ENCODE measurements at regions not wholly inside any gene's neighbourhood (a gene's known extent, or its start where the extent isn't known, plus 50 kb on each side); places are given as distances from the start of the nearest gene placed in this dataset.

DNA sequence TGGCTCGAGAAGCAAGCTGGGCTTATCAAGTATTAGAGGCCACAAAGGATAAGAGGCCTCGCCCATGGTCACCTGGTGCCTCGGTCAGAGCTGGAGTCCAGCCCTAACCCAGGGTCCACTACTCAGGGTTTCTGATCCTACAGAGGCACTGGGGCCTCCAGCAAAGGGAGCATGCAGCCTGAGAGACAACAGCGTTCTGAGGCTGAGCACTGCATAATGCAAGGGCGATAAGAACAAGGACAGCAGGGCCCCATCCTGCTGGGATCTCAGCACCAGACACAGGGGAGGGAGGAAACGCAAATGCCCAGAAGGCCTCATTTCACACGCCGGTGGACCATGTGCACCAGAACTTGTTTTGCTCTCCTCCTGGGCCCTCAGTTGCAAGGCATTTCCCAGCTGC, 63.0 kb downstream of the C5orf15 start:
- ATAC-seq: no peak

DNA sequence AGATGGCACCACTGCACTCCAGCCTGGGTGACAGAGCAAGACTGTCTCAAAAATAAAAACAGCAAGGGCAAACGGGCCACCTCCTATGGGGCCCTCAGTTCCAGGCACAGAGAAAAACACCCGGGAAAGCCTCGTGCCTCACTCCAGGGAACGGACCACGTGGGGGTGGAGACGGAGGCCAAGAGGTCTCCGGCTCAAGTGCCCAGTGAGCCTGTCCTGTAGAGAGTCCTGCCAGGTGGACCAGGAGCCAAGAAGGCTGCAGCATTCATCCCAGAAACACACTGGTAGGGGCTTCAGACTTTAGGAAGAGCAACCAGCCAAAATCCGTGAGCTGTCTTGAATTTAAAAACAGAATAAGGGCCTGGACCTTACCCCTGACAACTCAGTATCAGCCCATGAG, 63.8 kb downstream of the C5orf15 start:
- no peak for ATAC-seq

DNA sequence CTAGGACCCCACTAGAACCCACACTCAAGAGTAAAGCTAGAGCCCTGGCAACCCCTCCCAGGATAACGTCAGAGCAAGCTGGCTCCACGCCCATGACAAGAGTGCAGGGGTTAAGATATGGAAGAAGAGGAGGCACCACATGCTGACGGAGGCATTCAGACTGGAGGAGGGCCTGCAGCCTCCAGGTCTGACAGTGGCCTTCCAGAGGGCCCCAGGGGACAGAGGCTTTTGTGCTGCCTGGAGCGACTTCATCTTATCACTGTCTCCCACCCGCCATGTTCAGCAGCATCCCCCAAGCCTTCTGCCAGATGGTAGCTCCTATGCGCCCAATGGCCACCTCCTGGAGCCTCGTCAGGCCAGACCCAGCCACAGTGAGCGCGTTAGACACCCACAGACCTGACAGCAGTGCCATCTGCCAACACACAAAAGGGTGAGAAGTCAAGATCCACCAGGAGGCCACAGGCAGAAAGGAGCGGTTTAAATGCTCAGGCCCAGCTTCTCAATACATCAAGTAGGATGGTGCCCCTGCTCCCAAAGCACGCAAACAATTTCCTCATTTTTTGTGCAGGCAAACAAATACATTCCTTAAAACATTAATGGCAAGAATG, 65.8 kb downstream of the C5orf15 start:
- ATAC-seq: no peak

DNA sequence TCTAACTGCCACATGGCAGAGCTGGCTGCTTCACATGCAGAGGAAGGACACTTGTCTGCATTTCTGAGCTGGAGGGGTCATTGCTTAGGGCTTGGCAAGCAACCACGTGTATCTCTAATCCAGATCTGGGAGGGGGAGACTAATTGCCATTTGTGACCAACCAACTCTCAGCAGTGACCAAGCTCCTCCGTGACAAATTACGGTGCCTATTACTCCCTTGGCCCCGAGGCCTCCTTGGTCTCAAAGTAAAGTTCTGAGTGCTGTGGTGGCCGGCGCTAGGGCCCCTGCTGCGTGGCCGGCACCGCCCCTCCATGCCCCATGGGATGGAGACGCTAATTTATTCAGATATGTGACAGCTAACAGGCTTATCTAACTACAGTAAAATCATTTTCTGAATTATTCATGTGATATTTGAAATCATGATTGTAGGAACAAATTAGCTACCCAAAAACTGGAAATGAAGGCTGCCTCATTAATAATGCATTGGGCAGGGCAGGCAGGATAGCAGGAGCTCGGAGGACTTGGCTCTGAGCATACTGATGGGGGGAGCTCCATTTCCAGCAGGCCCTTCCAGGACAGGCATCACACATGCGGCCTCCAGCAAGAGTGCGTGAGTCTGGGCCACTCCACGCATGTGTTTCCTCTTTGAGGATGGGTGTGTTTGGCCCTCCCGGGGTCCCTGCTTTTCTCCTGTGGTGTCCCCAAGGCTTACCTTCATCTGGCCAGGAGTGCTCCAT, 67.7 kb downstream of the C5orf15 start:
- ATAC-seq: no peak

DNA sequence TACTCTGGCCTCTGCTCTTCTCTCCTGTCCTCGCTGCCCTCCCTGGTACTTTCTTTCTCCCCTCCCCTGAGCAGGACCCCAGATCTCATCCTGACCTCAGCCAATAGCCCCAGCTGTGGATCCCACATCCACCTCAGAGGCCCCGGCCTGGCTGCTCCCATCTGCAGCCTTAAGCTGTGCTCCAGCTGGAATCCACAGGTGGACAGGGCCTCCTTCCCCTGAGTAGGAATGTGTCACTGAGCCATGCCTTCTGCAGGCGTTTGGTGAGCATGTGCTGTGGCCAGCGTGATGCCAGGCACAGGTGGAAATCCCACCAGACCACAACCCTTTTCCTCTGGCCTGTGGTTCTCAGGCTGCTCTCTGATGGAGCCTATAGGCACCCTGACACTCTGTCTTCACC, 68.9 kb downstream of the C5orf15 start:
- ATAC-seq: no peak

DNA sequence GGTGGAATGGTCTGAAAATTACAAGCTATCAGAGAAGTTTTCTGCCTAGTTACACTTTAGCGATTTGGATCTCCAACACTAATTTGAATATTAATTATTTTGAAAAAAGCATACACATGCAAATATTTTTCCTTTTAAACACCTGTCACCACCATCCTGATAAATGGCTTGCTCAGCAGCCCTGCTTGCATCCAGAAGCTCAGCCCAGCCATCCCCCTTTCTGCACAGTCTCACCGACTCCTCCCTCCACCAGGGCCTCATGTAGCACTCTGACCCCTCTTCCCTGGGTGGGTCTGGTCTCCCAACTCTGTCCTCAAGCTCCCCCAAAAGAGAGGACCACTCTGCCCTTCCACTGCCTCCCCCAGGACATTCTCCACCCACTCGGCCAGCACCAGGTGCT, 70.0 kb downstream of the C5orf15 start:
- no peak for ATAC-seq

- ATAC-seq: peak; percentile 5
These were observed 71.0 kb downstream of the C5orf15 start for GRCh38 chr5:133897431-133897830.

DNA sequence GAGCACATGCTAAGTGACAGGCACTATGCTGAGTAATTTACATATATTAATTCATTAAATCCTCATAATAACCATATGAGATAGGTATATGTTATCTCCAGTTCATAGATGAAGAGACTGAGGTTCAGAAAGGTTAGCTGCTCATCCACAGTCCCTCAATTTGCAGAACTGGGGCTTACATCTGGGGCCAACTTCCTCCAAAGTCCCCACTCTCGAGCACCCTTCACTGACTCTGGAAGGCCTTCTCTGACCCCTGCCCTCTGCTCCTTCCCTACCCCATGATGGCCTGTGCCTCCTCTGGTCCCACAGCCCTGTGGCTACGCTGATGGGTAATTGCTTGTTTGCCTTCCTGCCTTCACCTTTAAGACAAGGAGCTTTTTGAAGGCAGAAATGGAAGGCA, 71.6 kb downstream of the C5orf15 start:
- ATAC-seq: no peak

DNA sequence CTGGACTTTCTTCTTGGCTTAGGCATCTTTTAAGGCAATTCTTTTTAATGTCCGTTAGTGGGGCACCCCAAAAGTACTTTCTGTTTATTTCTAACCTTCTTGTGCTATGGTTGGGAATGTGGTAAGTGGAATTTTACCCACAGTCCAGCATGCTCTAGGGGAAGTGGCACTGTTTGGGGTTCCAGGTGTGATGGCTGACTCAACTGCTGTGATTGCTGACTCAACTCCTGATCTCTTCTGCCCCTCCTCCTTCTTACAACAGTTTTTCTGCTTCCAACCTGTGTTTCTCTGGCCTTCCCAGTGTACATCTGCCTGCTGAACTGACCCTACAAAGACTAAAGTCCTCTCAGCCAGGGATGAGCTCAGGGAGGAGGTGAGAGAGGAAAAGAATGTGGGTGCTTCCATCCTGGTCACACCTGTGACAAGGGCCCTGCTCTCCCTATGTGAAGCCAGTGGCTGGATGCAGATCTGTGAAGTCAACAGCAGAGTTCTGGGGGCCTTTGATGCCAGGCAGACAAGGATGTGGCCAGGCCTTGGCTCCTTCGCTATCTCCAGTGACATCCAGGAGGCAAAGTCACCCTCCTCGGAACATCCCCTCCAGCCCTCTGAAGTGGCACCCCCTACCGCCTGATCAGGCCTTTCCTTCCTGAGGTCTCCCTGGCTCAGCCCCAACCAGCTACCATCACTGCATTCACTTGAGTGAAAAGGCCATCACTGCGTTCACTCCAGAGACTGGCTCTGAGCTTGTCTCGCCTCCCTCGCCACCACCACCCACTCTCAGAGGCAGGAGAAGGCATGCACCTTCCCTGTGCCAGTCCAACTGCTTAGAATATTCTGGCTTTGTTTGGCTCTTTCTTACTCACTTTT, 72.2 kb downstream of the C5orf15 start:
- peak; percentile 38 for ATAC-seq

DNA sequence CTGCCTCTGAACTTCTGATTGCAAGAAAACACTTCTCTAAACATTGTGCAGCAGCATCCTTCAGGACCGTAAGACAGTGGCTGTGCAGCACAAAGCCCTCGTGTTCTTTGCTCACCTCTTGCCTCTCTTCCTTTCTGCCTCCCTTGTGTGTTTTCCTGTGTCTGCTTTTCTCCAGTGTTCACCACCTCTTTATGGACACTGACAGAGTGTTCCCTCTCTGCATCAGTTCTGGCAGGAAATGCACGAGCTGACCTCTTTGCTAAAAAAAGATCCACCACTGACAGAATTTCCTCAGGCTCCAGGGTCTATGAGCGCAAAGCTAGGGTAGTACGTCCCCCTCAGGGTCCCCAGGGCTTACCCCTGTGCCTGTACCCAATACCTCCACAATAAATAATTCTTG, 74.3 kb downstream of the C5orf15 start:
- no peak for ATAC-seq

GRCh38 chr5:133892774-133893173, 75.7 kb downstream of the C5orf15 start:
- no peak for ATAC-seq

- no peak for ATAC-seq
These were observed 76.1 kb downstream of the C5orf15 start for GRCh38 chr5:133892306-133892705.

GRCh38 chr5:133891390-133891789, 77.0 kb downstream of the C5orf15 start:
- ATAC-seq: no peak

GRCh38 chr5:133890776-133891280, 77.6 kb downstream of the C5orf15 start:
- ATAC-seq: no peak

DNA sequence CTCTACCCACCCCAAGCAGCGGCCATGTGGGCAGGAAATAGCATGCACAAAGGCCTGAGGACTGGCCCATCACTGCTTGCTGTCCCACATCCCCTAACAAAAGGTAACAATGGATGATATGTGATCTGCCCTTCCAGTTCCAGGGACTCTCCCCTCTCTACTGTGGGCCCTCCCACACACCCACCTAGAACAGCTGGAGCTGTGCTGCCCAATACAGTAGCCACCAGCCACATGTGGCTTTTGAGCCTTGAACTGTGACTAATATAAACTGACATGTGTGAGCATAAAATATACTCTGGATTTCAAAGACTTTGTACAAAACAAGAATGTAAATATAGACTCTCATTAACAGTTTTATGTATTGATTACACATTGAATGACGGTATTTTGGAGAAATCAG, 78.1 kb downstream of the C5orf15 start:
- no peak for ATAC-seq

DNA sequence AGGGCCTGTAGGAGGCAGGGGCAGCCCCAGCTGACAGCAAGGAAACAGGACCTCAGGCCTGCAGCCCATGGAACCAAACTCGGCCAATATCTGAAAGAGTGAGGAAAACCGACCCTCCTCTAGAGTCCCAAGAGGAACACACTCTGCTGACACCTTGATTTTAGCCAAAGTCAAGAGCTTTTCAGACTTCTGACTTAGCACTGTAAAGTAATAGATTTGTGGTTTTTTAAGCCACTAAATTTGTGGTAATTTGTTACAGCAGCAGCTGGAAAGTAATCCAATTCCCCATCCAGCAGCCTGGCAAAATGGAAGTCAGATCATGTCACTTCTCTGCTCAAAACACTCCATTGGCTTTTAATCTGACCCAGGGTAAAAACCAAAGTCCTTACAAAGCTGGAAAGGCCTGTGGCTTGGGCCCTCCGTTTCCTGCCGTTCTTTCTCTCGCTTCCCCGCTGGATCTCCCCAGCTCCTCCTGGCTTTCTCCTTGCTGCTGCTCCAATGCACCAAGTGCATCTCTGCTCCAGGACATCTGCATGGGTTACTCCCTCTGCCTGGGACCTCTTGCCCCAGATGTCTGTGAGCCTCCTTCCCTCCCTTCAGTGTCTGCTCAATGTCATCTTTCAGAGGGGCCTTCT, 79.0 kb downstream of the C5orf15 start:
- no peak for ATAC-seq

GRCh38 chr5:133888625-133888991, 79.8 kb downstream of the C5orf15 start:
- ATAC-seq: no peak

DNA sequence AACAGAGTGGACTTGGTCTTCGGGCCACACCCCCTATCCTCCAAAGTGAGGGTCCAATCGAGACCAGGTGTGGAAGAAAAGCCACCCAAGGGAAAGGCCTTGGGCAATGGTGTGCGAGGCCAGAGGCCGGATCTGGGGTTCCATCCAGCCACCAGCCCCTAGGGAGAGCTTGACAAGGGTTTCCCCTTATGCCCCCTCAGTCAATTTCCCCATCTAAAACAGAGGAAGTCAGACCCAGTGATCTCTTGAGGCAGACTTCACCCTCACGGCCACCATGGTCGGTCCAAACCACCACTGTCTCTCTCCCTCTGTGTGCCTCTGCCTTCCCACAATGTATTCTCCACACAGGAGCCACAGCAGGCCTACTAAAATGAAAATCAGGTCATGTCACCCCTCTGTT, 82.9 kb downstream of the C5orf15 start:
- ATAC-seq: no peak

DNA sequence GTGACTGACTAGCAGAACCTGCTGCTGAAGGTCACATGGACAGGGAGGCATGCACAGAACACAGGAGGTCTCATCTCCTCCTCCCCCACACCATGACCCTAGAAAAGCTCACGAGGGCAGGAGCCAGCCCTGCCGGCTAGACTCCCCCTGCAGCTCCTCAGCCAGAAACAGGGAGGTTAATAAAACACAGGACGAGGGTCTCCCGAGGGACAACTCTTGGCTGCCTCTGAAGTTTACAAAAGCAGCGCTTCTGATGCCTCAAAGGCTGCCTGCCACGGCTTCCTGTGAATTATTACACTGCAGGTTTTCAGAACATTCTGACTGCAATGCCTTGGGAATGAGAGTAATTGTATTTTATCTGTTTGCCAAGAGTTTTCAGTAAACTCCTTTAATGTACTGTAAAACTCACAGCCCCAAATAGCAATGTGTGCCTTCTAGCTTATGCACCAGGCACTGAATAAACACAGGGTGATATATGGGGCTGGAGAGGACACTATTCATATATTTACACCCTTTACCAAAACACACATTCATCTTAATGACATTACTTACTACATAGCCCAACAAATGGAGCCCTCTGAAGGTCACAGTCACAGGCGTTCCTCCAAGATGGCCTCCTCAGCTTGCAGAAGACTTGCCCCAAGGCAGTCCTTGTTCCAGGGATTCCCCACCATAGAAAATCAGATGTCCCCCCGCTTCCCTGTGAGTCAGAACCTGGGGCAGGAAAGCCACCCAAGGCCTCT, 83.7 kb downstream of the C5orf15 start:
- ATAC-seq: no peak

GRCh38 chr5:133883916-133884315, 84.5 kb downstream of the C5orf15 start:
- ATAC-seq: no peak

GRCh38 chr5:133882846-133883245, 85.6 kb downstream of the C5orf15 start:
- ATAC-seq: no peak

DNA sequence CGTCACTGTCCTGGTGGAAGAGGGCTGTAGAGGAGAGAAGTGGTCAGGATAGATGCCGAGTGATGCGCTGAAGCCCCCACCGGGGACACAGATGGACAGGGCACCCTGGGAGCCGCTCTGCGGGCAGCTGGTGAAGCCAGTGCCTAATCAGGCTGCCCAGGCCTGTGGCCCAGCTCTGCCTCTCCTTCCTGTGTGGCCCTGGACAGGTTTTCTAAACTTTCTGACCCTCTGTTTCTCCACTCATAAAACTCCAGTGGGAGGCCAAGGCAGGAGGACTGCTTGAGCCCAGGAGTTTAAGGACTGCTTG, 86.1 kb downstream of the C5orf15 start:
- no peak for ATAC-seq
